Muscle of arm (tissue), 1 donor: ENCODE measurements at regions not wholly inside any gene's neighbourhood (a gene's known extent, or its start where the extent isn't known, plus 50 kb on each side); places are given as distances from the start of the nearest gene placed in this dataset.
A peak's percentile ranks its signal among the peaks of the same experiment; 100 is the strongest.
"Not testable (repeated sequence)": the region's sequence is repeated elsewhere in the genome, so short reads cannot be mapped to it uniquely, and the experiment has no call there.

Experiments
- DNase-seq: peaks from one replicate; pipeline ENCODE4 v3.0.0-alpha.2; 2013

DNA sequence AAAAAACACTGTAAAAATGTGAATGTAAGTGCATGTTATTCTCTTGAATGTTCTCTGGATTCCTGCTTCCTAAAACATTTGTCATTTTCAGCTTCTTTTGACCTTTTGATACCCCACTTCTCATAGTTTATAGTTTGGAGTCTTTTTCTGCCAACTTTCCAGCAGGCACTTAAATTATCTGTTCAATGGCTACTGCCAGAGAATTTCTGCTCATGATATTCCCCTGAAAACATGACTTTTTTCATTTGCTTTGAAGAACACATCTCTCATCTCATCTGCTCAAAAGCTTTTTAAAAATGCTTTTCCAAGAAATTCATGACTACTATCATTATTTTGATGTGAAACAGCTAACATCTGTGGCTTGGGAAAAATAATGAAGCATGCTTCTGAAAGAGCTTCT, 269.7 kb upstream of the PCDH7 start:
- DNase-seq, result peak; percentile 13

- no peak for DNase-seq
Measured at GRCh38 chr4:30454504-30454903, 265.7 kb upstream of the PCDH7 start.

GRCh38 chr4:30456716-30457115, 263.5 kb upstream of the PCDH7 start:
- DNase-seq, result no peak

- DNase-seq, result no peak
Measured at GRCh38 chr4:30460818-30461217, 259.4 kb upstream of the PCDH7 start.

DNA sequence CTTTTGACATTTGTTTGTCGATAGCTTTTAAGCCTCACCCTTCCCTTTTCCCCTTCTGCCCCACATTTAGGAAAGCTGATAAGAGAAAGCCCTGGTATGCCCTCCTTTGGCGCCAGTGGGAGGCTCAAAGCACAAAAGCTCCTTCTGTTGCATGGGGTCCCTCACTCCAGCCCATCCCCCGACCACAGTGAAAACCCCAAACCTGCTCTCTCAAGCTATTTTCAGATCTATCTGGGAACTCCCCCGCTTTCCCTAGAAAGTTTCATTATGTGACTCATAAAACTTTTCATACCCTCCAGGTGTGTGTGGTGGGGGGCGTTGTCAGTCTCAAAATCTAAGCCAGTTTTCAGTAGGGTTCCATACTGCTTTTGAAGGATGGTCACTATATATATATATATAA, 259.0 kb upstream of the PCDH7 start:
- no peak for DNase-seq

- DNase-seq, result no peak
Measured at GRCh38 chr4:30462445-30463090, 257.6 kb upstream of the PCDH7 start.

DNA sequence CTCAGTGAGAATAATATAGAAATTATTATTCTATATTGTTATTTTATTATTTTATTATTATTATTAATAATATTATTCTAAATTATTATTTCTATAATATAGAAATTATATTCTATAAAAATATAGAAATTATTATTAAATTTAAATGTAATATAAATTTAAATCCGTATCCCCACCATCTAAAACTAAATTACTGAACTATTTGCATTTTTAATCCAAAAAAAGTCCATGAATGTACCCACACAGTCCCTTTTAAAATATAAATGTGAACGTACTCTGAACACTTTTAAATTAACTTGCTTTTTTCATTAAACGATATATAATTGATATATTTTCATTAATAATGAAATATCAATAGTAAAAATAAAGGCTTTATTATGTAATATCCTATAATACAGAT, 248.3 kb upstream of the PCDH7 start:
- no peak for DNase-seq

DNA sequence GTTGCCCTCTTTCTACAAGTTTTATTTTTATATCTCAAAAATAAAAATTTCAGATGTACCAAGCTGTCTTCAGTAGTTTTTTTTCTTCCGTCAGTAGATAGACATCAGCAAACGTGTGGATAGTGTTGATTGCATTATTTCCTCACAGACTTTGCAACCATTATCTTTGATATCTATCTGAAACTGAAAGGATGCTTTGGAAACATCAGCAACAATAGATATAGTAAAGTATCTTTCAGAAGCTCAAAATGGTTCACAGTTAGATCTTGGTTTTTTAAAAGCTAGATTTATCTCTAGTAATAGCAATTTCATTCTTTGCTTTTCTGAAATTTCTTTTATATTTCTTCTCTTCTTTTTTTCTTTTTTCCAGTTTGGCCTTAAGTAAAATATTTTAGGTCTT, 246.9 kb upstream of the PCDH7 start:
- no peak for DNase-seq

GRCh38 chr4:30495251-30495650, 224.9 kb upstream of the PCDH7 start:
- DNase-seq, result no peak

- DNase-seq, result peak; percentile 12
Measured at GRCh38 chr4:30495651-30496310, 224.4 kb upstream of the PCDH7 start.

DNA sequence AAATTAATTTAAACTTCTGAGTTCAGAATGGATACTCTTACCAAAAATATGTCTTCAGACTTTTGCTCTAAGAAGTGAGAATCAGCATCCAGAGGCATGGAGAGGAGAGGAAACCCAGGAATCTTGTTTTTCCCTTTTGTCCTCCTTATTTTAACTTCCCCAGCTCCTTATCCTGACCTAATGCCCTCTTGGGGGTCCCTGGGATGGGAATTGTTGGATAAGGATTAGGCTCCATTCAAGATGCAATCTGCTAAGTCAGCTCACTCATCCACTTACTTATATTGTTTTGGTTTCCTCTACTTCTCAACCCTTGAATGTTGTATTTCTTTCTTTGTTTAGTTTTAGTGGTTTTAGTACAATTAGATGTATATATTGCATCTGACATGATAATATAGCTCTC, 208.4 kb upstream of the PCDH7 start:
- no peak for DNase-seq

- DNase-seq, result no peak
Measured at GRCh38 chr4:30518211-30518610, 202.0 kb upstream of the PCDH7 start.

- DNase-seq, result peak; percentile 7
Measured at GRCh38 chr4:30525662-30526315, 194.4 kb upstream of the PCDH7 start.

DNA sequence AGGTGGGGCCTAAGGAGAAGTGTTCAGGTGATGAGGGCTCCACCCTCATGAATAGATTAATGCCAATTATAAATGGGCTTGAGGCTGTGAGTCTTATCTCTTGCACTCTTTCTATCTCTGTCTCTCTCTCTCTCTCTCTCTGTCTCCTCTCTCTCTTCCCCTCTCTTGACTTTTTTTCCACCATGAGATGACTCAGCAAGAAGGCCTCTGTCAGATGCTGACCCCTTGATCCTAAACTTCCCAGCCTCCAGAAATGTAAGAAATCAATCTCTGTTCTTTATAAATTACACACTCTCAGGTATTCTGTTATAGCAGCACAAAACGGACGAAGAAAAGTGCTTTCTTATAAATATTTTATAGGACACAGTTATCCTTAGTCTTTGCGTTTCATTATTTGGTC, 184.9 kb upstream of the PCDH7 start:
- no peak for DNase-seq

- DNase-seq, result no peak
Measured at GRCh38 chr4:30536231-30536630, 183.9 kb upstream of the PCDH7 start.

GRCh38 chr4:30537456-30537855, 182.7 kb upstream of the PCDH7 start:
- peak; percentile 23 for DNase-seq

DNA sequence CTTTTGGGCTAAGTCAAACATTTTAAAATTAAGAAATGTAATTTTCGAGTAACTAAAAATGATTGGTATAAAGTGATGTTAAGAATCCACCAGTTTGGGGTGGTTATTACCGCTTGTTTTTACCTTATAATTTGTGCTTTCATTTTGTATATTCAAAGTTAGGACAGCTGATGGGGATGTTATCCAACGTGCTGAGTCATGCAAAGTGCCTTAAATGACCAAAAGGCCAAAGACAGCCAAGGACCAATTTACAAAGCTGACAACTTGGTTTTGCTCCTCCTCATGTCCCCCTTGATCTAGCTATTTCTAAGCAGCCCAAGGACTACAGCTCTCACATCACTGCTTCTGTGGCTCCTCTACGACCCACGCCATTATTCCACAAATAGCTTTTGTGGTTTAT, 181.4 kb upstream of the PCDH7 start:
- no peak for DNase-seq

DNA sequence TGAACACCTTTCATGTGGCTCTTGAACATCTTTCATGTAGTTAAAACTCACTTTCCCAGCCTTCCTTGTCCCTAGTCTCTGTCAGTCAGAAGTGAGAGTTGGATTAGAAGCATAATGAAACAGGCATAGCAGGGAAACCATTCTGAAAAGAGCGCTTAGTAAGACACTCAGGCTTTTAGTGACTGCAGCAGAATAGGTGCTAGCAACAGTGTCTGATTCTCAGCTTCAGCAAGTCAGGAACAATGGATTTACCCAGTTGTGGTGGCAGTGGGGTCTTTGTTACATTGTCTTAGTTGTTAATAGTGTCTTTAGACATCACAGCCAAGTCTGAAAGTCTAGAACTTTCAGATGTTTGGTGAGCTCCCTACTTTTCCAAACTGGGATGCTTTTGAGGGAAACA, 177.1 kb upstream of the PCDH7 start:
- no peak for DNase-seq

- DNase-seq, result no peak
Measured at GRCh38 chr4:30553151-30553550, 167.0 kb upstream of the PCDH7 start.

DNA sequence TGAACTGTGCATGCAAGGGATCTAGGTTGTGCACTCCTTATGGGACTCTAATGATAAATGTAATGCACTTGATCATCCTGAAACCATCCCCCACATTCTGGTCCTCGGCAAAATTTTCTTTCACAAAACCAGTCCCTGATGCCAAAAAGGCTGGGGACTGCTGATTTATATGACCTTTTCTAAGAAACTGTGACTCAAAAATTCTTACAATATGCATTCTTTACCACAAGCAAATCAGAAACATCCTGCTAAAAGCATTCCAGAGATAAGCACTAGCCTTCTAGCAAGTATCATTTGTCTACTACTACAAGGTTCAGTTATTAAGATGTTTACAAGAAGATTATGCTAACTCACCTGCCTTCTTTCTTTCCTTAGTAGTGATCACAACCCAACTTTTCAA, 166.5 kb upstream of the PCDH7 start:
- no peak for DNase-seq

- DNase-seq, result no peak
Measured at GRCh38 chr4:30555775-30556174, 164.4 kb upstream of the PCDH7 start.

GRCh38 chr4:30559481-30559880, 160.7 kb upstream of the PCDH7 start:
- no peak for DNase-seq

- no peak for DNase-seq
Measured at GRCh38 chr4:30586850-30587249, 133.3 kb upstream of the PCDH7 start.

DNA sequence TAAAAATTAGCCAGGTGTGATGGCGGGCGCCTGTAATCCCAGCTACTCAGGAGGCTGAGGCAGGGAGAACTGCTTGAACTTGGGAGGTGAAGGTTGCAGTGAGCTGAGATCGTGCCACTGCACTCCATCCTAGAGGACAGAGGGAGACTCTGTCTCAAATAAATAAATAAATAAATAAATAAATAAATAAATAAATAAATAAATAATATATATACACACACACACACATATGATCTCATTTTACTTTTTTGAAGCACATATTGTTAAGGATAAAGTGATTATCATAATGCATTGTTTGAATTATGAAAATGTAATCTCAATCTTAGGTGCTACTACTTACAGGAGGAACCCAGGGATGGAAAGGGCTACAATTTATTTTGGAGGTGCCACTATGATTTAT, 130.5 kb upstream of the PCDH7 start:
- DNase-seq, result not testable (repeated sequence)
